IPS-18a (cell line): ENCODE measurements at regions not wholly inside any gene's neighbourhood (a gene's known extent, or its start where the extent isn't known, plus 50 kb on each side); places are given as distances from the start of the nearest gene placed in this dataset.

Experiments
- H3K27ac ChIP-seq: one replicate; pipeline ENCODE4 v1.5.1; 2013; ENCODE audit warnings: low read length
- H3K27me3 ChIP-seq: one replicate; pipeline ENCODE4 v1.6.1; 2013; ENCODE audit warnings: mild to moderate bottlenecking, low read length; ENCODE audit not compliant: control insufficient read depth, insufficient read depth
- H3K36me3 ChIP-seq: one replicate; pipeline ENCODE4 v1.6.1; 2013; ENCODE audit warnings: low read depth, low read length; ENCODE audit not compliant: control insufficient read depth
- H3K4me1 ChIP-seq: one replicate; pipeline ENCODE4 v1.6.1; 2013; ENCODE audit warnings: low read depth, low read length; ENCODE audit not compliant: control insufficient read depth
- H3K4me3 ChIP-seq: one replicate; pipeline ENCODE4 v1.5.1; 2013; ENCODE audit warnings: low read length
- H3K9ac ChIP-seq: one replicate; pipeline ENCODE4 v1.6.1; 2013; ENCODE audit warnings: mild to moderate bottlenecking, low read length, moderate library complexity
- H3K9me3 ChIP-seq: one replicate; pipeline ENCODE4 v1.6.1; 2013; ENCODE audit warnings: low read depth, low read length; ENCODE audit not compliant: control insufficient read depth

- H3K9me3 ChIP-seq, result no peaks in the 10 kb centered on the region
- H3K36me3 ChIP-seq, result no peaks in the 10 kb centered on the region
- peaks cover 48% of the 10 kb centered on the region for H3K4me1 ChIP-seq
- no peak overlapping the region for H3K9ac ChIP-seq
- no peaks in the 10 kb centered on the region for H3K27me3 ChIP-seq
- no peak overlapping the region for H3K4me3 ChIP-seq
- H3K27ac ChIP-seq, result no peak overlapping the region
Observed at GRCh38 chr4:123785538-123785937, 388.9 kb downstream of the SPRY1 start.

DNA sequence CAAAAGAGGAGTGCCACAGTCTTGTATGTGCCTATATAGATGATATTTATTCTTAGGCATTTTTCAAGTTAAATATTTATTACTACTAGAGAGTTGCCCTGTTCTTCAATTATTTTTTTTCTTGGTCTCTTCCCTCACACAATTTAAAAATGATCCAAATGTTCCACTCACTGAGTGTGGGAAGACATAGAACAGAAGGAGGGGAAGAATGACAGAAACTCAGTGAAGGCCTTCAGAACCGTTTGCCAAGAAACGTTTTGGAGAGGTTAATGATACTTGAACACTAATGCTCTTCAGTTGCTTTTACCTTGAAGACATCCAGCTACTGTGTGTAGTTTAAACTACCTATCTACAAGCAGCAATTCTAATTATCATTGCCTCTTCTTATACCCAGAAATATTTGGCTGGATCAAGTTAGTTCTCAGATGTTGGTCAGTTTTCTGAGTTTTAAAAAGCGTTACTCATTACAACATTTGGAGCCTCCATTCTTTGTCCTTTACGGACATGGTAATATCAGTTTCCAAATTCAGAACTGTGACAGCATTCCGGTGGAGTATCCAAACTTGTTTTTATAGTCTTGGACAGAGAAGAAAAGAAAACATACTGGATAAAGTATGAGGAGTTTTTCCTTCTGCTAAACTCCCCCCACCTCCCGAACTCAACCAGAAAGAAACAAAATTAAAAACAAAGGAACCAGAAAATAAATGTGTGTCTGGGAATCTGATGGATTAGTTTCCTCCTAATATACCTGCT lies 389.7 kb downstream of the SPRY1 start:
- Histone ChIP-seq H3K9ac (no peak overlapping the region), H3K27me3 (no peaks in the 10 kb centered on the region), H3K27ac (no peak overlapping the region), H3K4me1 (peaks cover 48% of the 10 kb centered on the region), H3K4me3 (no peak overlapping the region), H3K9me3 (no peaks in the 10 kb centered on the region), H3K36me3 (no peaks in the 10 kb centered on the region)

- no peaks in the 10 kb centered on the region for H3K36me3 ChIP-seq
- no peaks in the 10 kb centered on the region for H3K9me3 ChIP-seq
- no peak overlapping the region for H3K27ac ChIP-seq
- no peak overlapping the region for H3K4me3 ChIP-seq
- H3K4me1 ChIP-seq, result peaks cover 48% of the 10 kb centered on the region
- no peak overlapping the region for H3K9ac ChIP-seq
- no peaks in the 10 kb centered on the region for H3K27me3 ChIP-seq
Observed at GRCh38 chr4:123786920-123787319, 390.3 kb downstream of the SPRY1 start.

DNA sequence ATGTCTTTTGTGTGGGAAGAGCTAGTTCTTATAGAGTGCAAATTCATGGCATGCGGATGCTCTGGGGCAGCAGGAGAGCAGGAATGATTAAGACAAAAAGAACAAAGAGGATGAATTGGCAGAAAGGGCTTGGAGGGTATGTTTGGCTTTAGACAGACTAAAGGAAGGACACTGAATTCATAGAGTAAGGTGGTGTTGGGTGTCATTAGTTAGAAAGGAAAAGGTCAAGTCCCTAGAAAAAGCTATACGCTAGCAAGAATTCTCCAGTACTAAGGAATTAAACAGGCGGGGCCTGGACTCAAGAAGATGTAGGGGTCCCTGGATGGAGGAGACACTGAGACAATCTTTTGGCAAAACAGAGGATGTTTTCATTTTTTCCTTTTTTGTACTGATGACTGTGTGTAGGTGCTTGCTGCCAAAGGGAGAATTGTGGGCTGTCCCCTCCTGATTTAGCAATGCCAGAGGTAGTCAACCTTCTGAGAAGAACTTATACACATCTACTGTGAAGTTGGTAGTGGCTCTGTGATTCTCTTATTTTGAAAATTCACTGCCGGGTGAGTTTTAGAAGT lies 391.0 kb downstream of the SPRY1 start:
- no peaks in the 10 kb centered on the region for H3K9me3 ChIP-seq
- H3K4me1 ChIP-seq, result peaks cover 48% of the 10 kb centered on the region
- H3K36me3 ChIP-seq, result no peaks in the 10 kb centered on the region
- no peak overlapping the region for H3K9ac ChIP-seq
- no peaks in the 10 kb centered on the region for H3K27me3 ChIP-seq
- H3K4me3 ChIP-seq, result no peak overlapping the region
- H3K27ac ChIP-seq, result no peak overlapping the region

GRCh38 chr4:123788577-123788976 lies 392.0 kb downstream of the SPRY1 start:
- Histone ChIP-seq H3K9ac (no peak overlapping the region), H3K27ac (no peak overlapping the region), H3K36me3 (no peaks in the 10 kb centered on the region), H3K4me3 (no peak overlapping the region), H3K9me3 (peaks cover 3% of the 10 kb centered on the region), H3K27me3 (no peaks in the 10 kb centered on the region), H3K4me1 (peaks cover 42% of the 10 kb centered on the region)

GRCh38 chr4:123790681-123791080 lies 394.1 kb downstream of the SPRY1 start:
- Histone ChIP-seq H3K36me3 (no peaks in the 10 kb centered on the region), H3K9me3 (peaks cover 3% of the 10 kb centered on the region), H3K27ac (no peak overlapping the region), H3K27me3 (no peaks in the 10 kb centered on the region), H3K4me3 (no peak overlapping the region), H3K4me1 (peaks cover 23% of the 10 kb centered on the region), H3K9ac (no peak overlapping the region)

GRCh38 chr4:123802082-123802645 lies 405.6 kb downstream of the SPRY1 start:
- Histone ChIP-seq H3K4me1 (no peaks in the 10 kb centered on the region), H3K36me3 (no peaks in the 10 kb centered on the region), H3K9ac (no peak overlapping the region), H3K27me3 (no peaks in the 10 kb centered on the region), H3K9me3 (no peaks in the 10 kb centered on the region), H3K4me3 (no peak overlapping the region), H3K27ac (no peak overlapping the region)

GRCh38 chr4:123802933-123803332 lies 406.3 kb downstream of the SPRY1 start:
- H3K27ac ChIP-seq, result no peak overlapping the region
- H3K4me1 ChIP-seq, result no peaks in the 10 kb centered on the region
- H3K36me3 ChIP-seq, result no peaks in the 10 kb centered on the region
- H3K27me3 ChIP-seq, result no peaks in the 10 kb centered on the region
- no peaks in the 10 kb centered on the region for H3K9me3 ChIP-seq
- H3K9ac ChIP-seq, result no peak overlapping the region
- no peak overlapping the region for H3K4me3 ChIP-seq

- Histone ChIP-seq H3K9me3 (no peaks in the 10 kb centered on the region), H3K4me1 (no peaks in the 10 kb centered on the region), H3K27ac (no peak overlapping the region), H3K9ac (no peak overlapping the region), H3K36me3 (no peaks in the 10 kb centered on the region), H3K27me3 (no peaks in the 10 kb centered on the region), H3K4me3 (no peak overlapping the region)
Observed at GRCh38 chr4:123804196-123804721, 407.7 kb downstream of the SPRY1 start.

DNA sequence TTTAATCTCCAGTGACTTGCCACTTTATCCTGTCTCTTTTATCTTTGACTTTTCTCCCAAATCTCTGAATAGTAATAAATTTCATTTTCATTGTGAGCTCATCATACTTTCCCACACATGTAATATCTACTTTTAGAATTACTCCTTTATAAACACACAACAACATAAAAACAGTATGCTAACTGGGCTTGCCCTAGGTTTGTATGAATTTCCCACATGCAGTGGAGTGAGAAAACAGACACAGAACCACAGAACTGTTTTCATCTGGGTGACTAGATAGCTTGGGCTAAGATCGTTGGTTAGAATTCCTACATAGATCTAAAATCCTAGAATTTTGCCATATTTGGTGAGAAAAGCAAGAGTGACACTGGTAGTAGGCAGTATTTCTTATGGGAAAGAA lies 409.5 kb downstream of the SPRY1 start:
- no peak overlapping the region for H3K9ac ChIP-seq

GRCh38 chr4:123807187-123807586 lies 410.6 kb downstream of the SPRY1 start:
- Histone ChIP-seq H3K36me3 (no peaks in the 10 kb centered on the region), H3K9ac (no peak overlapping the region), H3K4me3 (no peak overlapping the region), H3K27me3 (no peaks in the 10 kb centered on the region), H3K4me1 (no peaks in the 10 kb centered on the region), H3K27ac (no peak overlapping the region), H3K9me3 (no peaks in the 10 kb centered on the region)

More for the DNA sequence above, 409.5 kb downstream of the SPRY1 start:
- Histone ChIP-seq H3K9me3 (no peaks in the 10 kb centered on the region), H3K4me3 (no peak overlapping the region), H3K4me1 (no peaks in the 10 kb centered on the region), H3K27ac (no peak overlapping the region), H3K36me3 (no peaks in the 10 kb centered on the region), H3K27me3 (no peaks in the 10 kb centered on the region)
